Osteocyte (in vitro differentiated cells): ENCODE measurements at regions not wholly inside any gene's neighbourhood (a gene's known extent, or its start where the extent isn't known, plus 50 kb on each side); places are given as distances from the start of the nearest gene placed in this dataset.
"Not testable (repeated sequence)": the region's sequence is repeated elsewhere in the genome, so short reads cannot be mapped to it uniquely, and the experiment has no call there.

Experiments used
- DNase-seq: peaks from one replicate; pipeline ENCODE4 v3.0.0; 2021; ENCODE audit warnings: mixed read lengths; ENCODE audit not compliant: unreplicated experiment; ENCODE audit errors: extremely low spot score
- H3K27ac Mint-ChIP-seq: one replicate; pipeline ENCODE4 v1.8.0; 2021; ENCODE audit warnings: mild to moderate bottlenecking, mixed read lengths; ENCODE audit not compliant: unreplicated experiment
- H3K27me3 Mint-ChIP-seq: one replicate; pipeline ENCODE4 v1.8.0; 2021; ENCODE audit warnings: mixed read lengths; ENCODE audit not compliant: unreplicated experiment
- H3K36me3 Mint-ChIP-seq: one replicate; pipeline ENCODE4 v1.8.0; 2021; ENCODE audit warnings: mixed read lengths; ENCODE audit not compliant: unreplicated experiment
- H3K4me1 Mint-ChIP-seq: one replicate; pipeline ENCODE4 v1.8.0; 2021; ENCODE audit warnings: mixed read lengths; ENCODE audit not compliant: unreplicated experiment
- H3K4me3 Mint-ChIP-seq: one replicate; pipeline ENCODE4 v1.8.0; 2021; ENCODE audit warnings: mild to moderate bottlenecking, moderate library complexity, mixed read lengths; ENCODE audit not compliant: unreplicated experiment
- H3K9me3 Mint-ChIP-seq: one replicate; pipeline ENCODE4 v1.8.0; 2021; ENCODE audit warnings: mixed read lengths; ENCODE audit not compliant: unreplicated experiment
- CTCF ChIP-seq: fragments of 200-600 bp; sonication (generic); IDR thresholded peaks from 2 replicates; pipeline ENCODE4 v1.5.0; 2021; ENCODE audit warnings: antibody characterized with exemption, mild to moderate bottlenecking, moderate library complexity

GRCh38 chr3:160099834-160100233, 111.2 kb downstream of the IL12A start:
- H3K27ac Mint-ChIP-seq, result no peak overlapping the region
- peaks cover 16% of the 10 kb centered on the region for H3K27me3 Mint-ChIP-seq
- no peak overlapping the region for H3K4me3 Mint-ChIP-seq
- H3K4me1 Mint-ChIP-seq, result no peaks in the 10 kb centered on the region
- TF ChIP-seq CTCF, result no peak
- peaks cover 4% of the 10 kb centered on the region for H3K9me3 Mint-ChIP-seq
- no peak for DNase-seq
- no peaks in the 10 kb centered on the region for H3K36me3 Mint-ChIP-seq

- Mint-ChIP-seq H3K4me1 (no peaks in the 10 kb centered on the region), H3K27ac (no peak overlapping the region), H3K27me3 (peaks cover 16% of the 10 kb centered on the region), H3K4me3 (no peak overlapping the region), H3K9me3 (peaks cover 4% of the 10 kb centered on the region), H3K36me3 (no peaks in the 10 kb centered on the region)
- TF ChIP-seq CTCF, result no peak
- DNase-seq, result peak; percentile 36
Observed at GRCh38 chr3:160100610-160101009, 112.0 kb downstream of the IL12A start.

GRCh38 chr3:160102001-160102400, 113.4 kb downstream of the IL12A start:
- H3K4me1 Mint-ChIP-seq, H3K4me3 Mint-ChIP-seq, H3K27ac Mint-ChIP-seq, H3K36me3 Mint-ChIP-seq, H3K9me3 Mint-ChIP-seq: not testable (repeated sequence)
- H3K27me3 Mint-ChIP-seq, result peaks cover 21% of the 10 kb centered on the region
- DNase-seq, result peak; percentile 48

GRCh38 chr3:160103397-160103796, 114.8 kb downstream of the IL12A start:
- DNase-seq, result no peak
- TF ChIP-seq CTCF, result no peak
- Mint-ChIP-seq H3K4me3 (no peak overlapping the region), H3K9me3 (peaks cover 4% of the 10 kb centered on the region), H3K4me1 (no peaks in the 10 kb centered on the region), H3K27ac (no peak overlapping the region), H3K36me3 (no peaks in the 10 kb centered on the region), H3K27me3 (peaks cover 26% of the 10 kb centered on the region)

DNA sequence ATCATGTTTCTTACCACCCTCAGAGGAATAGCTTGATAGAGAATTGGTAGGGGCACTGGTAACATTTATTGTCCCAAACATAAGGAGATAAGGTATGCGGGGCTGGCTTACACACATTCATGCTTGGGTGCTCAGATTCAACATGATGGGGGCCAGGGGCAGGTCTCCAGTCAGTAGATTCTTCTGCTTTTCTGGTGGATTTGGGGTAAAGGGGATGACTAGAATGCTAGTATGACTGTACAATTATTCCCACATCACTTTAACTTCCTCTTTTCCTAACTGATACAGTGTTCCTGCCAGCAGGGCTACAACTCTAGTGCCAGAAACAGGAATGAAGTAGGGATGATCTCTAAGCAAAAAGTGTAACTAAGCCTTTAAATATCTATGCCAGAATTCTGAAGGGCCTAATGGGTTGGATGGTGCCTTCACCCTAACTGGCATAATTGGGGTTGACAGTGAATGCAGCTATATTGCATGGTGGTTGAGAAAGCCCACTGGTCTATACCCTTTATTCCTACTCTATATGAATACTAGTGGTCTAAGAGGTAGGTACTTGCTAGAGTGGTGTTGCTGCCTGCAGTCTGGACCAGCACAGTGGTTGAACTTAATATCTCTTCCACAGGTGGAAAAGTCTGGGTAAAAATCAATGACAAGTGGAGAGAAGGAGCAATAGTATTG, 117.4 kb downstream of the IL12A start:
- peaks cover 22% of the 10 kb centered on the region for H3K27me3 Mint-ChIP-seq
- peaks cover 4% of the 10 kb centered on the region for H3K9me3 Mint-ChIP-seq
- DNase-seq, result no peak
- H3K36me3 Mint-ChIP-seq, result no peaks in the 10 kb centered on the region
- no peak overlapping the region for H3K27ac Mint-ChIP-seq
- no peak overlapping the region for H3K4me3 Mint-ChIP-seq
- no peak for TF ChIP-seq CTCF
- H3K4me1 Mint-ChIP-seq, result no peaks in the 10 kb centered on the region
